K562 (cell line): ENCODE measurements at regions not wholly inside any gene's neighbourhood (a gene's known extent, or its start where the extent isn't known, plus 50 kb on each side); places are given as distances from the start of the nearest gene placed in this dataset.

ENCODE experiments used
- ATAC-seq: fragments of 200-7000 bp; cut with Tn5 transposase; 3 replicates; pipeline ENCODE4 v1.9.1; 2020; ENCODE audit warnings: moderate library complexity
- BruUV-seq: library from RNA; stranded (reverse); fragments of 400-500 nt; replicated peaks from 2 replicates; lab custom pipeline; 2021; lab: Mats Ljungman, UMichigan
- CTCF ChIA-PET: fragments of 300-600 bp; formaldehyde crosslinking; extraction: SDS; loops from one replicate; lab custom pipeline; 2021; ENCODE audit warnings: low intra/inter-chr PET ratio; lab: Yijun Ruan, JAX
- POLR2A ChIA-PET: fragments of 300-600, 350-650 bp; sonication (Branson Sonifier 250); formaldehyde crosslinking; extraction: SDS; loops from one replicate; lab custom pipeline; 2021; ENCODE audit warnings: antibody characterized with exemption, inconsistent platforms; lab: Yijun Ruan, JAX
- DNase-seq, 4 experiments: peaks; one replicate each; pipeline versions ENCODE4 v3.0.0 to v3.0.0-alpha.2; 2011 to 2018; ENCODE audit warnings: low spot score in 3 of 4, mixed read lengths in 3 of 4; ENCODE audit errors: extremely low read depth in 1 of 4
- FAIRE-seq: peaks from 2 replicates; lab custom pipeline; 2011; peaks lifted over from hg19 to GRCh38; lab: Jason Lieb, UNC
- H2AFZ ChIP-seq: 2 replicates; pipeline ENCODE4 v1.6.0; 2011; ENCODE audit warnings: low read depth, low read length, control low read depth, inconsistent platforms
- H3K27ac ChIP-seq: fragments of 200-600 bp; 3 replicates; pipeline ENCODE4 v1.8.0; 2011; ENCODE audit warnings: low read depth, mild to moderate bottlenecking, control low read depth, inconsistent platforms, low read length, moderate library complexity, mixed read lengths; ENCODE audit errors: extremely low read depth
- H3K27me3 ChIP-seq, 2 experiments: fragments of 300-600 bp in 1 of 2; 2 replicates in 1 of 2; 3 replicates in 1 of 2; pipeline versions ENCODE4 v1.6.0 to v1.8.0; 2011; ENCODE audit warnings: inconsistent platforms in 2 of 2, low read length in 2 of 2, mild to moderate bottlenecking in 1 of 2, mixed read lengths in 1 of 2, moderate library complexity in 1 of 2; ENCODE audit not compliant: control insufficient read depth in 2 of 2, insufficient read depth in 2 of 2
- H3K36me3 ChIP-seq: fragments of 300-600 bp; 3 replicates; pipeline ENCODE4 v1.8.0; 2011; ENCODE audit warnings: mild to moderate bottlenecking, low read length, inconsistent platforms; ENCODE audit not compliant: control insufficient read depth, insufficient read depth
- H3K4me1 ChIP-seq, 2 experiments: fragments of 200-600 bp in 1 of 2; replicated peaks in 1 of 2; 2 replicates in 1 of 2; 3 replicates in 1 of 2; pipeline versions ENCODE4 v1.5.1 to v1.8.0; 2011; ENCODE audit warnings: inconsistent platforms in 2 of 2, low read length in 2 of 2, mild to moderate bottlenecking in 1 of 2, mixed read lengths in 1 of 2, moderate library complexity in 1 of 2; ENCODE audit not compliant: control insufficient read depth in 2 of 2, insufficient read depth in 2 of 2
- H3K4me2 ChIP-seq: 2 replicates; pipeline ENCODE4 v1.6.1; 2011; ENCODE audit warnings: low read length, control low read depth, inconsistent platforms, mixed read lengths; ENCODE audit not compliant: insufficient read depth
- H3K4me3 ChIP-seq: fragments of 200-600 bp; sonication (generic), shearing (Covaris generic); 2 replicates; pipeline ENCODE4 v1.5.1; 2016; ENCODE audit warnings: control low read depth, inconsistent platforms
- H3K79me2 ChIP-seq: fragments of 200-600 bp; 3 replicates; pipeline ENCODE4 v1.8.0; 2011; ENCODE audit warnings: low read length, inconsistent platforms; ENCODE audit not compliant: control insufficient read depth, insufficient read depth
- H3K9ac ChIP-seq, 2 experiments: 2 replicates each; pipeline versions ENCODE4 v1.6.0 to v1.6.1; 2011; ENCODE audit warnings: low read depth in 2 of 2, low read length in 2 of 2, control low read depth in 1 of 2, inconsistent platforms in 1 of 2, mild to moderate bottlenecking in 1 of 2, mixed read lengths in 1 of 2; ENCODE audit not compliant: insufficient read depth in 1 of 2
- H3K9me1 ChIP-seq: one replicate; pipeline ENCODE4 v1.6.0; 2011; ENCODE audit warnings: inconsistent platforms, mild to moderate bottlenecking, low read length, moderate library complexity; ENCODE audit not compliant: control insufficient read depth, insufficient read depth
- H3K9me3 ChIP-seq: replicated peaks from 2 replicates; pipeline ENCODE4 v1.5.1; 2011; ENCODE audit warnings: low read depth, low read length, inconsistent platforms; ENCODE audit not compliant: control insufficient read depth, insufficient read depth
- H4K20me1 ChIP-seq: replicated peaks from 2 replicates; pipeline ENCODE4 v1.6.1; 2011; ENCODE audit warnings: low read length, inconsistent platforms, mixed read lengths; ENCODE audit not compliant: control insufficient read depth, insufficient read depth
- ETS2 ChIP-seq: IDR thresholded peaks from 2 replicates; pipeline ENCODE4 v1.6.1; 2016; ENCODE audit warnings: borderline replicate concordance, missing genetic modification characterization, mild to moderate bottlenecking, moderate library complexity, missing compliant biosample characterization; ENCODE audit not compliant: poor library complexity, severe bottlenecking
- FUS ChIP-seq: fragments of 200-400 bp; formaldehyde crosslinking; optimal IDR thresholded peaks from 2 replicates; pipeline ENCODE3; 2017; ENCODE audit warnings: low read depth, low read length
- GTF2A2 ChIP-seq: IDR thresholded peaks from 2 replicates; pipeline ENCODE4 v1.6.1; 2016; ENCODE audit warnings: mild to moderate bottlenecking, missing genetic modification characterization, missing compliant biosample characterization
- KAT7 ChIP-seq: sonication (generic); formaldehyde crosslinking; IDR thresholded peaks from 2 replicates; pipeline ENCODE4 v1.8.0; 2022; ENCODE audit warnings: missing genetic modification reagents, mild to moderate bottlenecking, borderline replicate concordance
- PHF21A ChIP-seq: fragments of 450-650 bp; IDR thresholded peaks from 2 replicates; pipeline ENCODE4 v1.6.1; 2017; ENCODE audit warnings: low read depth, borderline replicate concordance
- PRPF4 ChIP-seq: fragments of 200-400 bp; formaldehyde crosslinking; IDR thresholded peaks from one replicate; pipeline ENCODE4 v1.6.1; 2017; ENCODE audit warnings: low read length, low read depth, mild to moderate bottlenecking; ENCODE audit not compliant: insufficient read depth, poor library complexity, severe bottlenecking
- RAD21 ChIP-seq, 2 experiments: fragments of 250-450 bp in 1 of 2; fragments of 450-650 bp in 1 of 2; sonication (Bioruptor Pico) in 1 of 2; formaldehyde crosslinking in 1 of 2; IDR thresholded peaks in 1 of 2; conservative IDR thresholded peaks in 1 of 2; 2 replicates each; pipeline versions ENCODE4 v1.4.0 to v1.8.0; 2020 to 2022; ENCODE audit warnings: mild to moderate bottlenecking in 2 of 2, moderate library complexity in 1 of 2
- RERE ChIP-seq: sonication (generic); formaldehyde crosslinking; IDR thresholded peaks from 2 replicates; pipeline ENCODE4 v1.8.0; 2023; ENCODE audit warnings: missing genetic modification reagents, mild to moderate bottlenecking, borderline replicate concordance
- RUNX1 ChIP-seq: sonication (generic); IDR thresholded peaks from 2 replicates; pipeline ENCODE4 v1.6.1; 2016; ENCODE audit warnings: antibody characterized with exemption, low read depth
- TARDBP ChIP-seq: fragments of 450-650 bp; IDR thresholded peaks from 2 replicates; pipeline ENCODE4 v1.6.1; 2016
- TEAD2 ChIP-seq: fragments of 450-650 bp; IDR thresholded peaks from 2 replicates; pipeline ENCODE4 v1.6.1; 2016; ENCODE audit warnings: missing genetic modification characterization, control low read depth, missing compliant biosample characterization
- YY1 ChIP-seq, 3 experiments: IDR thresholded peaks; 2 replicates each; pipeline ENCODE4 v1.6.1; 2011; ENCODE audit warnings: low read length in 2 of 3, mild to moderate bottlenecking in 2 of 3, moderate library complexity in 2 of 3, borderline replicate concordance in 1 of 3, control low read depth in 1 of 3, low read depth in 1 of 3; ENCODE audit not compliant: insufficient read depth in 3 of 3, insufficient replicate concordance in 2 of 3, control insufficient read depth in 1 of 3, insufficient read length in 1 of 3; ENCODE audit errors: extremely low read depth in 1 of 3
- ZNF3 ChIP-seq: fragments of 250-450 bp; sonication (Bioruptor Pico); IDR thresholded peaks from 2 replicates; pipeline ENCODE4 v1.5.0; 2021; ENCODE audit warnings: mild to moderate bottlenecking, moderate library complexity
- ZNF717 ChIP-seq: fragments of 250-450 bp; sonication (Bioruptor Pico); IDR thresholded peaks from 2 replicates; pipeline ENCODE4 v1.5.0; 2021
- WGBS: fragments of 100-300 bp; shearing (Covaris generic); methylation state at CpG from one replicate; pipeline ENCODE4 v1.1.6; 2016; ENCODE audit warnings: low coverage, mixed read lengths; ENCODE audit not compliant: insufficient coverage; ENCODE audit errors: missing lambda C conversion rate; 5-methylcytosine and 5-hydroxymethylcytosine counted together
- in situ Hi-C: fragments of 300-500 bp; cut with MboI; formaldehyde crosslinking; loops from 4 replicates; pipeline ENCODE4 v1.15.0; 2018; ENCODE audit warnings: inconsistent platforms, mixed read lengths
- intact Hi-C: fragments of 100-400 bp; cut with micrococcal nuclease; formaldehyde crosslinking; loops from 2 replicates; pipeline ENCODE4 v1.14.2; 2022
- TF ChIP-seq, protein P1 (sequence below), 2 experiments: IDR thresholded peaks in 1 of 2; conservative IDR thresholded peaks in 1 of 2; 2 replicates each; pipeline ENCODE4 v1.6.1; 2016; ENCODE audit warnings: low read depth in 2 of 2, mild to moderate bottlenecking in 1 of 2, missing compliant biosample characterization in 1 of 2, missing genetic modification characterization in 1 of 2, moderate library complexity in 1 of 2

GRCh38 chr12:58309806-58310205, 368.4 kb downstream of the ATP23 start:
- H3K9me3 ChIP-seq: no peaks in the 10 kb centered on the region
- no peak for DNase-seq
- no peak overlapping the region for H3K27ac ChIP-seq
- no peaks in the 10 kb centered on the region for H3K79me2 ChIP-seq
- FAIRE-seq: no peak
- H3K36me3 ChIP-seq: no peaks in the 10 kb centered on the region
- CTCF ChIA-PET: no interaction called here
- no peak overlapping the region for H3K9ac ChIP-seq
- in situ Hi-C loops: no loop called here
- no peaks in the 10 kb centered on the region for H3K27me3 ChIP-seq
- no TSS peak for BruUV-seq
- WGBS: 2% methylated on average over 4 of the region's 4 CpGs
- H3K4me1 ChIP-seq: no peaks in the 10 kb centered on the region
- H2AFZ ChIP-seq: no peak overlapping the region
- H3K4me3 ChIP-seq: no peak overlapping the region
- no peaks in the 10 kb centered on the region for H3K9me1 ChIP-seq
- intact Hi-C loops: no loop called here
- H3K4me2 ChIP-seq: no peak overlapping the region
- POLR2A ChIA-PET: no interaction called here
- no peaks in the 10 kb centered on the region for H4K20me1 ChIP-seq
- no peak for ATAC-seq
- TF ChIP-seq PHF21A: no peak
- TF ChIP-seq RAD21 (CRISPR knock-in tag; conservative IDR thresholded peaks at IDR 0.05 in 1 of 2, IDR thresholded peaks at IDR 0.05 in 1 of 2): no peak
- TF ChIP-seq TEAD2: no peak
- TF ChIP-seq TARDBP: no peak
- TF ChIP-seq KAT7: no peak
- TF ChIP-seq ZNF3 (CRISPR knock-in tag): no peak
- no peak for TF ChIP-seq RERE (CRISPR knock-in tag)
- no peak for TF ChIP-seq ETS2 (tag)
- no peak for TF ChIP-seq PRPF4
- TF ChIP-seq ZNF717 (CRISPR knock-in tag): no peak
- TF ChIP-seq, protein P1, sequence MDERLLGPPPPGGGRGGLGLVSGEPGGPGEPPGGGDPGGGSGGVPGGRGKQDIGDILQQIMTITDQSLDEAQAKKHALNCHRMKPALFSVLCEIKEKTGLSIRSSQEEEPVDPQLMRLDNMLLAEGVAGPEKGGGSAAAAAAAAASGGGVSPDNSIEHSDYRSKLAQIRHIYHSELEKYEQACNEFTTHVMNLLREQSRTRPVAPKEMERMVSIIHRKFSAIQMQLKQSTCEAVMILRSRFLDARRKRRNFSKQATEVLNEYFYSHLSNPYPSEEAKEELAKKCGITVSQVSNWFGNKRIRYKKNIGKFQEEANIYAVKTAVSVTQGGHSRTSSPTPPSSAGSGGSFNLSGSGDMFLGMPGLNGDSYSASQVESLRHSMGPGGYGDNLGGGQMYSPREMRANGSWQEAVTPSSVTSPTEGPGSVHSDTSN (CRISPR knock-in tag; IDR thresholded peaks at IDR 0.05; ENCODE audit: low read depth): no peak
- TF ChIP-seq, protein P1 (tag; conservative IDR thresholded peaks at IDR 0.05; ENCODE audit: low read depth): no peak
- no peak for TF ChIP-seq RUNX1
- no peak for TF ChIP-seq GTF2A2 (tag)
- TF ChIP-seq FUS: no peak
- no peak for TF ChIP-seq YY1 (IDR thresholded peaks at IDR 0.05; ENCODE audit: borderline replicate concordance in 1 of 3, control insufficient read depth in 1 of 3, extremely low read depth in 1 of 3, insufficient read depth in 3 of 3, insufficient read length in 1 of 3, insufficient replicate concordance in 2 of 3, low read depth in 1 of 3, low read length in 2 of 3)
